ENCODE measurements at regions not wholly inside any gene's neighbourhood (a gene's known extent, or its start where the extent isn't known, plus 50 kb on each side); places are given as distances from the start of the nearest gene placed in this dataset.
"Not testable (repeated sequence)": the region's sequence is repeated elsewhere in the genome, so short reads cannot be mapped to it uniquely, and the experiment has no call there.

GRCh38 chr6:86730772-86731171 is 206.6 kb upstream of the HTR1E start:
- not testable (repeated sequence) for DNase-seq

GRCh38 chr6:86730216-86730615 is 207.1 kb upstream of the HTR1E start:
- no peak for DNase-seq

- no peak for DNase-seq
These were observed 208.4 kb upstream of the HTR1E start for GRCh38 chr6:86728976-86729375.

GRCh38 chr6:86724695-86725094 is 212.6 kb upstream of the HTR1E start:
- no peak for DNase-seq

DNA sequence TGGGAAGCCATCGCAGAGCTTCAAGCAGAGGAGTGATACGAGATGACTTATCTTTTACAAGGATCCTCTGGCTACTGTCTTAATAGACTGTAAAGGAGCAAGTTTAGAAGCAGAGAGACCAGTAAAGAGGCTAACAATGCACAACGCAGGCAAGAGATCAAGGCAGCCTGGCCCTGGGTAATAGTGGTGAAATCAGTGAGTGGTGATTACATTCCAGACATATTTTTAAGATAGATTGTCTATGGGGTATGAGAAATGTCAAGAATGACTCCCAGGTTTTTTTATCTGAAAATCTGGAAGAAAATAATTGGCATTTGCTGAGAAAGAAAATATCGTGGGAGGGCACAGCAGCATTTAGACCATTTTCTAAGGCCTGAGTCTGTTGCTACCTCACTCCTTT is 213.6 kb upstream of the HTR1E start:
- DNase-seq: no peak

GRCh38 chr6:86723151-86723550 is 214.2 kb upstream of the HTR1E start:
- no peak for DNase-seq

GRCh38 chr6:86722131-86722530 is 215.2 kb upstream of the HTR1E start:
- DNase-seq: no peak

DNA sequence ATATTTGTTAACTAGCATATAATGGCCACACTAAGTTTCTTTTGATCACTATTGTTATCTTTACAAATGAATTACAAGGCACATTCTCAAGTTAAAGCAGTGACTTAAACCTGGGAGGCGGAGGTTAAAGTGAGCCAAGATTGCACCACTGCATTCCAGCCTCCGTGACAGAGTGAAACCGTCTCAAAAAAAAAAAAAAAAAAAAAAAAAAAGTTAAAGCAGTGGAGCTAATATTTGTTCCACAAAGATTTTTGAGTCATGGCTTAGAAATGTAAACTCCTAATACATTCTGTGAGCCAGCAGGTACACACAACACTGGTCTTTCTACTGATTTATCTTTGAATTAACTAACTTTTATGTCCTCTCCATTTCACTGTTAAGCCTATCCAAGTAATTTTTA is 221.7 kb upstream of the HTR1E start:
- DNase-seq: no peak

GRCh38 chr6:86712039-86712438 is 225.3 kb upstream of the HTR1E start:
- DNase-seq: no peak

DNA sequence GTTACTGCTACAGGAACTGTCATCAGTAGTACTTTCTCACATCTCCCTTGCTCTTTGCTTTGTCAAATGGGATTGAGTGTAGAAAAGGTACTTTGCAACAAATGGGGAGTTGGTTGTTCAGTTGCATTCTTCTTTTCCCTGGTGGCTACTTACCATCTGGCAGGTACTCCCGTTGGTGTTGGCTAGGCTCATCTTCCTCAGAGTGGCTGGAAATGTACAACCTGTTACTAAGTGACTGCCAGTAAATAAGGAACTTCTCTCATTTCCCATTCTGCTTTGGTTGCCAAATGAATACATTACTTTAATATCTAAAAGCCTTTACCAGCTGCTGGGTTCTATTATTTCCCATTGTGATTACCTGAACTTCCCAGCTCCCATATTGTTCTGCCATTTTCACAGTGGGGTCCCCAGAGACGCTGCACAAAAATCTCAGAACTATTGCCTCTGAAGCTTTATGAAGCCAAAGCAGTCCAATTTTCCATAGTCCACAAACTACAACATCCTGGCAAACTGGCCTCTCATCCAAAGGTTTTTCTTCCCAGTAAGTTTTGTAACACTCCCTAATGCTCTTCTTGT is 229.7 kb upstream of the HTR1E start:
- DNase-seq: no peak

DNA sequence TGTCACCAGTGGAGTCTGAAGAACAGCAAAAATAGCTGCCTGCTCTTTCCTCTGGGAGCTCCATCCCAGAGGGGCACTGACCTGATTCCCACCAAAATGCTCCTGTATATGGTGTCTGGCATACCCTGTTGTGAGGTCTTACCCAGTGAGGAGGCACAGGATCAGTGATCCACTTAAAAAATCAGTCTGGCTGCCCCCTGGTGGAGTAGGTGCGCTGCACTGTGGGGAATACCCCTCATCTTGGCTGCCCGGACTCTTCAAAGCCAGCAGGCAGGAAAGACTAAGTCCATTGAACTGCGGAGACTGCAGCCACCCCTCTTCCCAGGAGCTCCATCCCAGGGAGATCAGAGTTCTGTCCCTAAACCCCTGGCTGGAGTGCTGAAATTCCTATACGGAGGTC is 230.9 kb upstream of the HTR1E start:
- no peak for DNase-seq

DNA sequence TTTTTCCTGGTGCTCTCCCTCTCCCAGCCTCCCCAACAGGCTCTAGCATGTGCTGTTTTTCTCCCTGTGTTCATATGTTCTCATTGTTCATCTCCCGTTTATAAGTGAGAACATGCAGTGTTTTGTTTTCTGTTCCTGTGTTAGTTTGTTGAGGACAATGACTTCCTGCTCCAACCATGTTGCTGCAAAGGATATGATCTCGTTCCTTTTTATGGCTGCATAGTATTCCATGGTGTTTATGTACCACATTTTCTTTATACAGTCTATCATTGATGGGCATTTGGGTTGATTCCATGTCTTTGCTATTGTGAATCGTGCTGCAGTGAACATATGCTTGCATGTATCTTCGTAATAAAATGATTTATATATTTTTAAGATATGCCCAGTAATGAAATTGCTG is 236.1 kb upstream of the HTR1E start:
- DNase-seq: not testable (repeated sequence)

DNA sequence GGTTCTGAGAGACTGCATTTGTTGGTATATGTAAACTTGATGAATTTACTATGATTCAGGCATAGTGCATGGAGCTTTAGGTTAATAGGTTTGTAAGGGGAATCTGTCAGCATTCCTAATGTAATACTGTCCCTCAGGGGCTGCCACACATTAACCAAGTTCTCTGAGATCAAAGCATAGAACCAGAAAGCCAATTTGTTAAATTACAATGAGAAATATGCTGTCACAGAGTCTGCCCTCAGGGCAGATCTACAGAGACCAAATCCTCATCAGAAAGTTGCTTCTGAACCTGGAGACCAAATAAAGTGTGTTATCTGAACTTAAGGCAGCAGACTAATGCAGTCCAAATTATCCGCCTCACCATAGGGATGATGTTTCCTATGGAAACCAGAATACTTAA is 250.8 kb upstream of the HTR1E start:
- DNase-seq: no peak

DNA sequence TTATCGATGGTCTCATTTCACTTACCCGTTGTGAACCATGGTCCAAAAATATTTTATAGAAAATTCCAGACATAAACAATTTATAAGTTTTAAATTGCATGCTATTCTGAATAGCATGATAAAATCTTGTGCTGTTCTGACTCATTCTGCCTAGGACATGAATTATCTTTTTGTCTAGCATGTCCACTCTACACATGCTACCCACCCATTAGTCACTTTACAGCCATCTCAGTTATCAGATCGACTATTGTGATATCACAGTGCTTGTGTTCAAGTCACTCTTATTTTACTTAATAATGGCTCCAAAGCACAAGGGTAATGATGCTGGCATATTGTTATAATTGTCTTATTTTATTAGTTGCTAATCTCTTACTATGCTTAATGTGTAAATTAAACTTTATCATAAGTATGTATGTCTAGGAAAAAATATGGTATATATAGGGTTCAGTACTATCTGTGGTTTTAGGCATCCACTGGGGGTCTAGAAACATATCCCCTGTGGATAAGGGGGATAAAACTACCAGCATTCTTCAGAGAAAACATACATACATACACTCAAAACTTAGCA is 252.0 kb upstream of the HTR1E start:
- DNase-seq: no peak

DNA sequence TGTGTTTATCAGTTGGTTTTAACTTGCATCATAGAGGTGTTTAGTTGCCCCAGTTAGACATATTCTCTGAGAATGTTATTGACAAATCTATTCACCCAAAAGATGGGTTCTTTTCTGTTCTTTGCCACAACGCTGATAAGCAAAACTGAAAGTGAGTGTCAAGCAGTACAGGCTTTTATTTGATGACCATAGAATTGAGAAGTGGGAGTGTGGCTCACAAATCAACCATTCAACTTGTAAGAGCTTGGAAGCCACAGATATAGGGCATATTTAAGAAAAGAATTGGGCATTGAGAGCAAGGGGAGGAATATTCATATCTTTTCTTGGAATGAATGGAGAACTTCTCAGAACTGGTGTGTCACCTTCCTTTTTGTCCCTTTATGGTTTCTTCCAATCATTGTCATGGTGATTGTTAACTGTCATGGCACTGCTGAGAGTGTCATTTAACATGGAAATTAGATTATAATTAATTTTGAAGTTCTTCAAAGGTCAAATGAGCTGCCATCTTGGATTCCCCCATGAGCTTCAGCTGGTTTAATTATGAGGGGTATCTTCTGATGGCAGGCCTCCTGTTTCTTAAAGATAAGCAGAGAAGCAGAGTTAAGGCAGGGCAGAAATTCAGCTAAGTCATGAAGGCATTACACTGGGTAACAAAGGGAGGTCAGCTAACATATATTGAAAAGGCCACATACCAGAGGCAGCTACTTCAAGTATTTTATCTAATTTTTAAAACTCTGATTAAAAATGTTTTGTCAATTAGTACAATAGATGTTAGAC is 254.0 kb upstream of the HTR1E start:
- DNase-seq: no peak

GRCh38 chr6:86682297-86682696 is 255.0 kb upstream of the HTR1E start:
- DNase-seq: no peak

GRCh38 chr6:86681140-86681539 is 256.2 kb upstream of the HTR1E start:
- DNase-seq: not testable (repeated sequence)

GRCh38 chr6:86672125-86672524 is 265.2 kb upstream of the HTR1E start:
- DNase-seq: not testable (repeated sequence)

- DNase-seq: no peak
These were observed 280.1 kb upstream of the HTR1E start for GRCh38 chr6:86657192-86657591.

DNA sequence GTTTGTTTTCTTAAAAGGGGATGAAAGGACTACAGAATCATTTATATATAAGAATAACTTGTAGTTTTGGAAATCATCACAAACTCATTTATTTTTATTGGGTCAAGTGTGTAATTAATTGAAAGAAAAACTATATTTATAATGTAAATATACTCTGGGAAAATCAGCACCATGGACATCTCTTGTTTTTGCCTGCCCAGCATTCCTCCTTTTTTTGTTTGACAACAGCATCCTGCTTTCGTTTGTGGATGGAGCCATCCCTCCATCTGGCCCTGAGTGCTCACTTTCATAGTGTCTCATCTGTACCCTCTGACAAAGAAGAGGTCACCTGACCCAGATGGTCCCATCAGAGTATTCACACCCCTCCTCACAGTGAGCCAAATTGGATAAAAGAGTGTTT is 308.2 kb upstream of the HTR1E start:
- no peak for DNase-seq

GRCh38 chr6:86619428-86619827 is 317.9 kb upstream of the HTR1E start:
- DNase-seq: no peak

- DNase-seq: no peak
These were observed 322.0 kb upstream of the HTR1E start for GRCh38 chr6:86615299-86615698.

GRCh38 chr6:86609549-86610388 is 327.6 kb upstream of the HTR1E start:
- no peak for DNase-seq

DNA sequence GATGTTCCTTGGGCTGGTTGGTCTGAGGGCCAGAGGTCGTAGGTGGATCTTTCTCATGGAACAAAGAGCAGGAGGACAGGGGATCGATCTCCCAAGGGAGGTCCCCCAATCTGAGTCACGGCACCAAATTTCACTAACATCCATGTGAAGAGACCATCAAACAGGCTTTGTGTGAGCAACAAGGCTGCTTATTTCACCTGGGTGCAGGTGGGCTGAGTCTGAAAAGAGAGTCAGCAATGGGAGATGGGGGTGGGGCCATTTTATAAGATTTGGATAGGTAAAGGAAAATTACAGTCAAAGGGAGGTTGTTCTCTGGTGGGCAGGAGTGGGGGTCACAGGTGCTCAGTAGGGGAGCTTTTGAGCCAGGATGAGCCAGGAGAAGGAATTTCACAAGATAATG is 334.0 kb upstream of the HTR1E start:
- not testable (repeated sequence) for DNase-seq

All from inflammatory macrophage treated with lipopolysaccharide for 4 hours (primary cell).